Esophagus muscularis mucosa (tissue), 4 donors: ENCODE measurements at regions not wholly inside any gene's neighbourhood (a gene's known extent, or its start where the extent isn't known, plus 50 kb on each side); places are given as distances from the start of the nearest gene placed in this dataset.

Experiments
- DNase-seq: peaks from one replicate; pipeline ENCODE4 v3.0.0-alpha.2; 2017; ENCODE audit errors: extremely low spot score
- H3K27ac ChIP-seq, 4 donors: fragments of 200-600 bp; sonication (generic); replicated peaks in 1 of 4; 1 replicate in 3 of 4; 2 replicates in 1 of 4; pipeline ENCODE4 v1.5.1; 2016 to 2019; ENCODE audit warnings: mild to moderate bottlenecking in 1 of 4
- H3K27me3 ChIP-seq, 4 donors: fragments of 200-600 bp; sonication (generic); one replicate each; pipeline versions ENCODE4 v1.5.1 to v1.6.0; 2016 to 2019
- H3K36me3 ChIP-seq, 4 donors: fragments of 200-600 bp; sonication (generic); one replicate each; pipeline ENCODE4 v1.5.1; 2016 to 2019
- H3K4me1 ChIP-seq, 4 donors: fragments of 200-600 bp; sonication (generic); one replicate each; pipeline ENCODE4 v1.5.1; 2016 to 2019
- H3K4me3 ChIP-seq, 4 donors: fragments of 200-600 bp; sonication (generic); 1 replicate in 2 of 4; 2 replicates in 2 of 4; pipeline ENCODE4 v1.5.1; 2016 to 2019; ENCODE audit warnings: mild to moderate bottlenecking in 4 of 4, moderate library complexity in 1 of 4
- H3K9me3 ChIP-seq, 4 donors: fragments of 200-600 bp; sonication (generic); 1 replicate in 3 of 4; 2 replicates in 1 of 4; pipeline ENCODE4 v1.5.1; 2016 to 2019
- CTCF ChIP-seq, 3 experiments: fragments of 200-600 bp in 2 of 3; fragments of 450-650 bp in 1 of 3; sonication (generic) in 2 of 3; IDR thresholded peaks; one replicate each; pipeline ENCODE4 v1.5.1; 2017 to 2019; ENCODE audit warnings: antibody characterized with exemption in 3 of 3, mild to moderate bottlenecking in 2 of 3, moderate library complexity in 1 of 3
- EP300 ChIP-seq: sonication (generic); formaldehyde crosslinking; IDR thresholded peaks from one replicate; pipeline ENCODE4 v1.6.1; 2017; ENCODE audit warnings: antibody characterized with exemption
- POLR2A ChIP-seq: fragments of 450-650 bp; IDR thresholded peaks from one replicate; pipeline ENCODE4 v1.6.1; 2017; ENCODE audit warnings: antibody characterized with exemption, moderate library complexity, mild to moderate bottlenecking, low read depth
- POLR2AphosphoS5 ChIP-seq, 2 donors: sonication (generic); formaldehyde crosslinking; IDR thresholded peaks; one replicate each; pipeline ENCODE4 v1.6.1; 2017; ENCODE audit warnings: antibody characterized with exemption in 2 of 2
- WGBS: methylation state at CpG from one replicate; pipeline ENCODE4 v1.1.5; 2018; 5-methylcytosine and 5-hydroxymethylcytosine counted together
- intact Hi-C: fragments of 100-400 bp; cut with DNase I; formaldehyde crosslinking; loops from one replicate; pipeline ENCODE4 v1.15.1; 2023

GRCh38 chr4:104418286-104418685 is 76.4 kb downstream of the CXXC4 start:
- Histone ChIP-seq H3K27me3 (no peaks in the 10 kb centered on the region), H3K27ac (no peak overlapping the region), H3K4me1 (peaks cover 0 to 12% (median 0%) of the 10 kb centered on the region in 4 donors), H3K4me3 (no peak overlapping the region), H3K36me3 (no peaks in the 10 kb centered on the region), H3K9me3 (no peaks in the 10 kb centered on the region)
- 92% methylated on average over 2 of the region's 2 CpGs for WGBS
- TF ChIP-seq EP300 = no peak
- no peak for TF ChIP-seq POLR2AphosphoS5 (IDR thresholded peaks at IDR 0.05)
- TF ChIP-seq POLR2A = no peak
- no peak for TF ChIP-seq CTCF (IDR thresholded peaks at IDR 0.05)
- no peak for DNase-seq
- intact Hi-C loops = no loop called here

DNA sequence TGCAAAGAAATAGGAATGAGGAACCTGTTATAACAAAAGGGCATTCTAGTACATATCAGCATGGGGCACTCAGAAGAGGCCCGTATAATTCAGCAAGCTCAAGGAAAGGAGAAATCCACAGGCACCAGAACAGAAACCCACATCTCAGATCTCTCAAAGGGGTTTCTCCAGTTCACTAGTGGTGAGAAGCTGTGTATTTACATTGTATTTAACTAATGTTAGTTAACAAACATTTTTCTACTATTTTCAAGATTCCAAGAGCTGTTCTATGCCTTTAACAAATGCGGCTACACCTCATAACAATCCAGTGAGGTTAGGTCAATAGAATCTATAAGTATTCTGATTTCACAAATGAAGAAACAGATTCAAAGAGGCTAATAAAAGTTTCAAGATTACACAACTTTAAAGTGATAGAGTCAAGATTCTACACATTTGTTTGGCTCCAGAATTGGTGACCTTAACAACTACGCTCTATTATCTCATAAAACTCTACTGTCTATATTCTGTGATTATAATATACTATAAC is 77.3 kb downstream of the CXXC4 start:
- Histone ChIP-seq H3K27ac (no peak overlapping the region), H3K4me1 (peaks cover 0 to 12% (median 0%) of the 10 kb centered on the region in 4 donors), H3K36me3 (no peaks in the 10 kb centered on the region), H3K4me3 (no peak overlapping the region), H3K9me3 (no peaks in the 10 kb centered on the region), H3K27me3 (no peaks in the 10 kb centered on the region)
- DNase-seq = no peak
- 82% methylated on average over 3 of the region's 3 CpGs for WGBS
- intact Hi-C loops = no loop called here
- no peak for TF ChIP-seq POLR2AphosphoS5 (IDR thresholded peaks at IDR 0.05)
- no peak for TF ChIP-seq CTCF (IDR thresholded peaks at IDR 0.05)
- no peak for TF ChIP-seq EP300
- TF ChIP-seq POLR2A = no peak

- H3K27ac ChIP-seq = no peak overlapping the region
- no peaks in the 10 kb centered on the region for H3K36me3 ChIP-seq
- no peaks in the 10 kb centered on the region for H3K27me3 ChIP-seq
- TF ChIP-seq CTCF (IDR thresholded peaks at IDR 0.05) = no peak
- TF ChIP-seq POLR2A = no peak
- no peak for TF ChIP-seq EP300
- TF ChIP-seq POLR2AphosphoS5 (IDR thresholded peaks at IDR 0.05) = no peak
- no peak for DNase-seq
- no peaks in the 10 kb centered on the region for H3K9me3 ChIP-seq
- intact Hi-C loops = no loop called here
- peaks cover 0 to 12% (median 0%) of the 10 kb centered on the region in 4 donors for H3K4me1 ChIP-seq
- no peak overlapping the region for H3K4me3 ChIP-seq
These were observed 77.9 kb downstream of the CXXC4 start for GRCh38 chr4:104416725-104417356.

DNA sequence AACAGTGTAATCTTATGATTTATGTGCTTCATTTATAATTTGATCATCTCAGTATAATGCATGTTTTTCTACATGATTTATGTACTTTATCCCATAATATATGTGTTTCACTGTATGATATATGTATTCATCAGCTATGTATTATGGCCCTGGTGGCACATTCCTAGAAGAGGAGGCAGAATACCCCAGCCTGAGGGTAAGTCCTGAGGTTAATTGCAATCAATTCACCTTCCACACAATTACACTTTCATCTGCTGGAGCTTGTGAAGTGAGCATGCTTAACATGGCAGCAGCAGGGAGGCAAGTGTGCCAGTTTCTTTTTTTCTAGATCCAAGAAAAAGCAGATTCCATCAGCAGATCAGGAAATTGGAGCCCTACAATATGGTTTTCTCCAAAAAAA is 81.2 kb downstream of the CXXC4 start:
- TF ChIP-seq POLR2AphosphoS5 (IDR thresholded peaks at IDR 0.05) = no peak
- no peak for TF ChIP-seq CTCF (IDR thresholded peaks at IDR 0.05)
- no peak for TF ChIP-seq POLR2A
- TF ChIP-seq EP300 = no peak
- Histone ChIP-seq H3K36me3 (no peaks in the 10 kb centered on the region), H3K4me3 (no peak overlapping the region), H3K9me3 (no peaks in the 10 kb centered on the region), H3K27ac (no peak overlapping the region), H3K27me3 (no peaks in the 10 kb centered on the region), H3K4me1 (peaks cover 0 to 3% (median 0%) of the 10 kb centered on the region in 4 donors)
- no peak for DNase-seq
- intact Hi-C loops = no loop called here

DNA sequence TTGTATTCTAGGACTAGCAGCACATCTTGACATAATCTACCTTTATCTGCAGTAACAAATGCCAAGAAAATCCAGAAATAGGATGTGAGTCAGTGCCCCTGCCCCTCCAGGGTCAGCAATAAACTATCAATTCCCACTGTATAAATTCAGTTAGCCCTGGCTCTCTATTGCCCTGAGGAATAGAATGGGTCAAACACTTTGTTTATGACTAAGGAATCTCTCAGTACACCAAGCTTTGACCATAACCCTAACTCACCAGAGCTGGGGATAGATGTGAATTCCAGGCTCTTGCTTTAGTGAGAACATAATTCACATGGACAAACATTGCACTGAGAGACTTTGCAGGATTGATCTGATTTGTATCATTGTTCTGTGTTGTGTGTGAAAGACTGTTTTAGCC is 82.3 kb downstream of the CXXC4 start:
- Histone ChIP-seq H3K9me3 (no peaks in the 10 kb centered on the region), H3K36me3 (no peaks in the 10 kb centered on the region), H3K4me1 (peaks cover 0 to 3% (median 0%) of the 10 kb centered on the region in 4 donors), H3K27me3 (no peaks in the 10 kb centered on the region), H3K27ac (no peak overlapping the region), H3K4me3 (no peak overlapping the region)
- DNase-seq = no peak
- intact Hi-C loops = no loop called here
- TF ChIP-seq EP300 = no peak
- TF ChIP-seq POLR2AphosphoS5 (IDR thresholded peaks at IDR 0.05) = no peak
